Keratinocyte (primary cell): ENCODE measurements at regions not wholly inside any gene's neighbourhood (a gene's known extent, or its start where the extent isn't known, plus 50 kb on each side); places are given as distances from the start of the nearest gene placed in this dataset.
A peak's percentile ranks its signal among the peaks of the same experiment; 100 is the strongest.

Experiments
- DNase-seq: peaks from one replicate; pipeline ENCODE4 v3.0.0-alpha.2; 2011; ENCODE audit warnings: low read depth, missing footprints, low spot score
- FAIRE-seq: peaks from 2 replicates; lab custom pipeline; 2011; peaks lifted over from hg19 to GRCh38; lab: Jason Lieb, UNC
- H2AFZ ChIP-seq: 2 replicates; pipeline ENCODE4 v1.6.0; 2012; ENCODE audit warnings: low read length, control low read depth, inconsistent platforms; ENCODE audit not compliant: control insufficient read depth
- H3K27ac ChIP-seq: 2 replicates; pipeline ENCODE4 v1.5.1; 2011; ENCODE audit warnings: low read length; ENCODE audit not compliant: control insufficient read depth, insufficient read depth
- H3K27me3 ChIP-seq: 3 replicates; pipeline ENCODE4 v1.6.0; 2011; ENCODE audit warnings: low read length; ENCODE audit not compliant: control insufficient read depth, insufficient read depth; ENCODE audit errors: extremely low read depth
- H3K36me3 ChIP-seq, 2 experiments: 2 replicates in 1 of 2; 3 replicates in 1 of 2; pipeline ENCODE4 v1.5.1; 2011; ENCODE audit warnings: low read length in 2 of 2, mild to moderate bottlenecking in 1 of 2; ENCODE audit not compliant: control insufficient read depth in 2 of 2, insufficient read depth in 2 of 2; ENCODE audit errors: extremely low read depth in 1 of 2
- H3K4me1 ChIP-seq: 3 replicates; pipeline ENCODE4 v1.5.1; 2011; ENCODE audit warnings: low read length; ENCODE audit not compliant: control insufficient read depth, insufficient read depth; ENCODE audit errors: extremely low read depth
- H3K4me2 ChIP-seq: 3 replicates; pipeline ENCODE4 v1.6.0; 2011; ENCODE audit warnings: low read depth, low read length; ENCODE audit not compliant: control insufficient read depth, insufficient read depth; ENCODE audit errors: extremely low read depth
- H3K4me3 ChIP-seq, 3 experiments: fragments of 200-600 bp in 1 of 3; sonication (generic) in 1 of 3; 2 replicates in 2 of 3; 3 replicates in 1 of 3; pipeline ENCODE4 v1.5.1; 2011 to 2016; ENCODE audit warnings: low read length in 3 of 3, mild to moderate bottlenecking in 3 of 3, control low read depth in 2 of 3, inconsistent platforms in 1 of 3, low read depth in 1 of 3, mixed read lengths in 1 of 3, mixed run types in 1 of 3, moderate library complexity in 1 of 3; ENCODE audit not compliant: control insufficient read depth in 2 of 3, insufficient read depth in 2 of 3; ENCODE audit errors: extremely low read depth in 1 of 3
- H3K79me2 ChIP-seq: 2 replicates; pipeline ENCODE4 v1.6.0; 2012; ENCODE audit warnings: low read length; ENCODE audit not compliant: control insufficient read depth, insufficient read depth
- H3K9ac ChIP-seq: 3 replicates; pipeline ENCODE4 v1.6.0; 2011; ENCODE audit warnings: low read length; ENCODE audit not compliant: control insufficient read depth, insufficient read depth; ENCODE audit errors: extremely low read depth
- H3K9me1 ChIP-seq: 3 replicates; pipeline ENCODE4 v1.6.0; 2011; ENCODE audit warnings: low read length; ENCODE audit not compliant: control insufficient read depth, insufficient read depth; ENCODE audit errors: extremely low read depth
- H3K9me3 ChIP-seq: 2 replicates; pipeline ENCODE4 v1.5.1; 2012; ENCODE audit warnings: low read depth, low read length; ENCODE audit not compliant: control insufficient read depth
- H4K20me1 ChIP-seq: 3 replicates; pipeline ENCODE4 v1.6.0; 2011; ENCODE audit warnings: low read length; ENCODE audit not compliant: control insufficient read depth, insufficient read depth; ENCODE audit errors: extremely low read depth
- EZH2 ChIP-seq: IDR thresholded peaks from one replicate; pipeline ENCODE4 v1.6.1; 2012; ENCODE audit warnings: inconsistent platforms, mild to moderate bottlenecking, low read length, moderate library complexity
- dilution Hi-C: fragments of 300-500 bp; cut with MboI; formaldehyde crosslinking; loops from one replicate; pipeline ENCODE4 v1.7.0; 2020; ENCODE audit warnings: low sequenced_read_pairs; ENCODE audit not compliant: extremely low pct_ligation_motif_present
- TF ChIP-seq, protein P1 (sequence below), 3 experiments: IDR thresholded peaks in 1 of 3; conservative IDR thresholded peaks in 1 of 3; optimal IDR thresholded peaks in 1 of 3; 2 replicates in 2 of 3; 3 replicates in 1 of 3; pipeline versions ENCODE3 to v1.5.1; 2011; ENCODE audit warnings: low read length in 3 of 3, mild to moderate bottlenecking in 3 of 3, moderate library complexity in 2 of 3, control low read depth in 1 of 3, inconsistent platforms in 1 of 3; ENCODE audit not compliant: insufficient read depth in 2 of 3; ENCODE audit errors: extremely low read depth in 1 of 3

DNA sequence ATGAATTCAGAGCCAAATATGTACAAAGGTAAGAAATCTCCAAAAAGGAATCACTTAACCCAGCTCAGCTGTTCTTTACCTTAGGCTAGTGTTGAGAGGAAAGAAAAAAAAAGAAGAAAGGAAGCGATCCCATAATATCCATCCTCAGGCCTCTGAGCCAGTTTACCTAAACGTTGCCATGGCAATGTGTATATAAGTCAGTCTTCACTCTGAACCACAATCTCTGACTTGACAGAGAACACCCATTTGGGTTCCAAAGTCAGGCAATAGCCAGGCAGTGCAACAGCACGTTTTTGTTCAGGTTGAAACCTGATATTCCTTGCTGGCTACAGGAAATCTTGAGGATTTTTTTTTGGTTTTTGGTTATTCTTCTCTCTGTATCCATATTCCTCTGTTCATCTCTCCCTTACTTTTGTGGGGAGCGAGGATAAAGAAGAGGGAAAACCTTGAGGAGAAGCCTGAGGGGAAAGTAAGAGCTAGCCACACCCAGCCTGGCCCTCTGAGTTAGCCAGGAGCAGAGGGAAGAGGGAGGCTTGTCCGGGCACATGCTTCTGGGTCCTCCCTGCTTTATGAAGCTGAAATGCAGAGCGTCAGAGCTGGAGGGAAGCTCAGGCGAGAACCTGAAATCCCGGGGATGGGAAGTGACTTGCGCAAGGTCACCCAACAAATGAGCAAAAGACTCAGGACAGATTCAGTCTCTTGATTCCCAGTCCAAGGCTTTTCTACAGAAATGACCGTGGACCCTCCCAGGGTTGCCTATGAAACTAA lies 152.7 kb downstream of the SOX9 start:
- Histone ChIP-seq H3K9me3 (no peaks in the 10 kb centered on the region), H3K79me2 (no peaks in the 10 kb centered on the region), H3K9me1 (peaks cover 2% of the 10 kb centered on the region), H3K9ac (peak overlapping the region; percentile 60), H3K4me1 (peaks cover 27% of the 10 kb centered on the region), H3K36me3 (no peaks in the 10 kb centered on the region), H2AFZ (peak overlapping the region; percentile 58), H3K27ac (peak overlapping the region; percentile 71), H3K27me3 (peaks cover 1% of the 10 kb centered on the region), H4K20me1 (no peaks in the 10 kb centered on the region), H3K4me2 (peak overlapping the region; percentile 85), H3K4me3 (peak overlapping the region in 2 of 3 experiments; percentile 15 to 46)
- peak; percentile 90 for FAIRE-seq
- dilution Hi-C loops, result no loop called here
- peak; percentile 64 for DNase-seq
- TF ChIP-seq EZH2, result no peak
- TF ChIP-seq, protein P1, sequence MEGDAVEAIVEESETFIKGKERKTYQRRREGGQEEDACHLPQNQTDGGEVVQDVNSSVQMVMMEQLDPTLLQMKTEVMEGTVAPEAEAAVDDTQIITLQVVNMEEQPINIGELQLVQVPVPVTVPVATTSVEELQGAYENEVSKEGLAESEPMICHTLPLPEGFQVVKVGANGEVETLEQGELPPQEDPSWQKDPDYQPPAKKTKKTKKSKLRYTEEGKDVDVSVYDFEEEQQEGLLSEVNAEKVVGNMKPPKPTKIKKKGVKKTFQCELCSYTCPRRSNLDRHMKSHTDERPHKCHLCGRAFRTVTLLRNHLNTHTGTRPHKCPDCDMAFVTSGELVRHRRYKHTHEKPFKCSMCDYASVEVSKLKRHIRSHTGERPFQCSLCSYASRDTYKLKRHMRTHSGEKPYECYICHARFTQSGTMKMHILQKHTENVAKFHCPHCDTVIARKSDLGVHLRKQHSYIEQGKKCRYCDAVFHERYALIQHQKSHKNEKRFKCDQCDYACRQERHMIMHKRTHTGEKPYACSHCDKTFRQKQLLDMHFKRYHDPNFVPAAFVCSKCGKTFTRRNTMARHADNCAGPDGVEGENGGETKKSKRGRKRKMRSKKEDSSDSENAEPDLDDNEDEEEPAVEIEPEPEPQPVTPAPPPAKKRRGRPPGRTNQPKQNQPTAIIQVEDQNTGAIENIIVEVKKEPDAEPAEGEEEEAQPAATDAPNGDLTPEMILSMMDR (optimal IDR thresholded peaks at IDR 0.05 in 1 of 3, IDR thresholded peaks at IDR 0.05 in 1 of 3, conservative IDR thresholded peaks at IDR 0.05 in 1 of 3; ENCODE audit: extremely low read depth in 1 of 3, insufficient read depth in 2 of 3, low read length in 3 of 3), result no peak

GRCh38 chr17:72274614-72275013 lies 153.8 kb downstream of the SOX9 start:
- TF ChIP-seq, protein P1 (optimal IDR thresholded peaks at IDR 0.05 in 1 of 3, IDR thresholded peaks at IDR 0.05 in 1 of 3, conservative IDR thresholded peaks at IDR 0.05 in 1 of 3; ENCODE audit: extremely low read depth in 1 of 3, insufficient read depth in 2 of 3, low read length in 3 of 3), result no peak
- no peak for TF ChIP-seq EZH2
- Histone ChIP-seq H3K79me2 (no peaks in the 10 kb centered on the region), H3K9me1 (peaks cover 2% of the 10 kb centered on the region), H3K36me3 (no peaks in the 10 kb centered on the region), H4K20me1 (no peaks in the 10 kb centered on the region), H3K27me3 (no peaks in the 10 kb centered on the region), H3K9ac (no peak overlapping the region), H3K27ac (no peak overlapping the region), H3K4me1 (peaks cover 27% of the 10 kb centered on the region), H3K4me3 (no peak overlapping the region), H2AFZ (no peak overlapping the region), H3K9me3 (no peaks in the 10 kb centered on the region), H3K4me2 (no peak overlapping the region)
- DNase-seq (no peak), FAIRE-seq (no peak)
- dilution Hi-C loops, result no loop called here
